Stimulated activated naive CD8-positive, alpha-beta T cell treated with anti-CD3 and anti-CD28 coated beads, Interleukin-15, amount 100 ng/mL, for 72 hours (primary cell): ENCODE measurements at regions not wholly inside any gene's neighbourhood (a gene's known extent, or its start where the extent isn't known, plus 50 kb on each side); places are given as distances from the start of the nearest gene placed in this dataset.
A peak's percentile ranks its signal among the peaks of the same experiment; 100 is the strongest.

Experiments
- ATAC-seq: fragments of 150-1000 bp; cut with Tn5 transposase; 2 replicates; pipeline ENCODE4 v1.10.0; 2021; ENCODE audit warnings: mild to moderate bottlenecking, moderate library complexity
- DNase-seq, 2 donors: peaks; one replicate each; pipeline ENCODE4 v3.0.0; 2021 to 2022
- H3K27ac Mint-ChIP-seq, 2 donors: one replicate each; pipeline ENCODE4 v1.8.0; 2022; ENCODE audit warnings: mild to moderate bottlenecking in 2 of 2, mixed read lengths in 2 of 2, moderate library complexity in 2 of 2
- H3K27me3 Mint-ChIP-seq: one replicate; pipeline ENCODE4 v1.8.0; 2022; ENCODE audit warnings: mixed read lengths
- H3K4me1 Mint-ChIP-seq: one replicate; pipeline ENCODE4 v1.8.0; 2022; ENCODE audit warnings: mild to moderate bottlenecking, mixed read lengths
- H3K4me3 Mint-ChIP-seq, 2 donors: one replicate each; pipeline ENCODE4 v1.8.0; 2022; ENCODE audit warnings: mild to moderate bottlenecking in 2 of 2, mixed read lengths in 2 of 2, moderate library complexity in 1 of 2
- H3K9me3 Mint-ChIP-seq, 2 donors: one replicate each; pipeline ENCODE4 v1.8.0; 2022; ENCODE audit warnings: mixed read lengths in 2 of 2

DNA sequence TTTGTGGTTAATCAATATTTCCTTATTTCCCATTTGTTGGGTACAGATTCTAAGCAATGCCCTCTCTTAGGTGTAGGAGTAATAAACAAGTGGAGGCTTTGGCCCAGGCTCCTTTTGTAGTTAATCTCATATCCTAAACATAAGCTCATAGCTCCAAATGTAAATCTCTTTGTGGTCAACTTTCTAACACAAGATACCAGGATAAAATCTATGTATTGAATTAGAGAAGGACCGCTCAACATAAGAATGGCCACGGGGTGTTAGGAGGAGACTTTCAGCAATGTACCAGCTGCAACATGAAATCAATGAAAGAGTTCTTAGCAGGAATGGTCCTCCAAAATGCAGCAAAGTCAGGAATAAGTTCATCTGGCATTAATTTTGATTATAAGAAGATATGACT lies 334.5 kb upstream of the ITGA1 start:
- H3K4me1 Mint-ChIP-seq = no peaks in the 10 kb centered on the region
- ATAC-seq (no peak), DNase-seq (no peak)
- no peak overlapping the region for H3K4me3 Mint-ChIP-seq
- no peaks in the 10 kb centered on the region for H3K9me3 Mint-ChIP-seq
- H3K27ac Mint-ChIP-seq = no peak overlapping the region
- H3K27me3 Mint-ChIP-seq = no peaks in the 10 kb centered on the region

DNA sequence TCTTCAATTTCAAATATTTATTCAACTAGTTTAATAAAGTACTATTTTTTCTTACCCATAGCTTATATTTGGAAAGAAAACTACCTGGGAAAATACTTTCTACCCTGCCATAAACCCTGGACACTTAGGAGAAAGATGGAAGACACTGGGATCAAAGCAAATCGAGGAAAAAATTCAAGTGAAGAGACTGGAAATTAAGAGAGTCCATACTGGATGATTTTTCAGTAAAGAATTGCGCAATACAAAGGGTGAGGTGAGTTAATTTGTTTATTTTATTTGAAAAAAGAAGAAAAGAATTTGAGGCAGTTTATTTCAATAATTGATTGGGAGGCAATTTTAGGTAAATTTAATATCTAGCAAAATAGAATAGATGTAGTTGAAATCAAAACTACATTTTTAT lies 331.8 kb upstream of the ITGA1 start:
- no peak for DNase-seq
- Mint-ChIP-seq H3K4me1 (no peaks in the 10 kb centered on the region), H3K4me3 (no peak overlapping the region), H3K27ac (no peak overlapping the region), H3K9me3 (no peaks in the 10 kb centered on the region), H3K27me3 (no peaks in the 10 kb centered on the region)
- no peak for ATAC-seq

DNA sequence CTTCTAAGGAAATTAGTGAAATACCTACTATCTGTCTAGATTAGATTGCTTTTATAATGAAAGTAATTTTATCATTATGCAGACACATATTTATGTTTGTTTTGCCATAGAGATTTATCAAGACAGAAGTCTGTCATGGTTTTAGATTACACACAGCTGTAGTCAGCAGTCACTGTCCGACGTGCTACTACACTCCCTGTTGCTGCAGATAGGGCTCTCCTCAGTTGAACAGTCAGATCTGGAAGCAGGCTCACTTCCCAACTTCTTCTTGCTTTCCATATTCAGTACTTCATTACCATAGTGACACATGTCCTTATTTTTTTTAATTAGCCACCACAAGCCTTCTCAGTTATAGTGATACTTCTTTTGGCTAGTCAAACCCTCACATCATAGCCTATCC lies 329.9 kb upstream of the ITGA1 start:
- H3K4me1 Mint-ChIP-seq = no peaks in the 10 kb centered on the region
- H3K27ac Mint-ChIP-seq = no peak overlapping the region
- H3K9me3 Mint-ChIP-seq = no peaks in the 10 kb centered on the region
- no peak overlapping the region for H3K4me3 Mint-ChIP-seq
- ATAC-seq = no peak
- no peaks in the 10 kb centered on the region for H3K27me3 Mint-ChIP-seq
- DNase-seq = no peak

DNA sequence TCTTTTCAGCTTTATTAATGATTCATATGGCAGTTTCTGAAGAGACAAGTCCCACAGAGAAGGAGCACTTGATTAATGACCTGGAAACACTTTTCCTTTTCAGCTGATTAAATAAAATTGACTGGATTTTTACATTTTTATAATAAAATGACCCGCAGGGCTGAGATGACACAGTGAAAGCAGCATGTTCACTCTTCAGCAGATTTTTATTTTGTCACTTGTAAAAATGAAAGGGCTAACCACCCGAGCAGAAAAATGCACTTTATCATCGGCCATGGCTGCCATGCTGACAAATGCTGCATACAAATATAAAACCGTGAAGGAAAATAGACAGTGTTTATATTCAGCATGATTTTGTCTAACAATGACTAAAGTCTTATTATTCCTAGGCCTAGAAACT lies 321.6 kb upstream of the ITGA1 start:
- H3K27me3 Mint-ChIP-seq = no peaks in the 10 kb centered on the region
- ATAC-seq = no peak
- no peaks in the 10 kb centered on the region for H3K9me3 Mint-ChIP-seq
- H3K4me1 Mint-ChIP-seq = peaks cover 11% of the 10 kb centered on the region
- H3K27ac Mint-ChIP-seq = no peak overlapping the region
- DNase-seq = no peak
- no peak overlapping the region for H3K4me3 Mint-ChIP-seq

DNA sequence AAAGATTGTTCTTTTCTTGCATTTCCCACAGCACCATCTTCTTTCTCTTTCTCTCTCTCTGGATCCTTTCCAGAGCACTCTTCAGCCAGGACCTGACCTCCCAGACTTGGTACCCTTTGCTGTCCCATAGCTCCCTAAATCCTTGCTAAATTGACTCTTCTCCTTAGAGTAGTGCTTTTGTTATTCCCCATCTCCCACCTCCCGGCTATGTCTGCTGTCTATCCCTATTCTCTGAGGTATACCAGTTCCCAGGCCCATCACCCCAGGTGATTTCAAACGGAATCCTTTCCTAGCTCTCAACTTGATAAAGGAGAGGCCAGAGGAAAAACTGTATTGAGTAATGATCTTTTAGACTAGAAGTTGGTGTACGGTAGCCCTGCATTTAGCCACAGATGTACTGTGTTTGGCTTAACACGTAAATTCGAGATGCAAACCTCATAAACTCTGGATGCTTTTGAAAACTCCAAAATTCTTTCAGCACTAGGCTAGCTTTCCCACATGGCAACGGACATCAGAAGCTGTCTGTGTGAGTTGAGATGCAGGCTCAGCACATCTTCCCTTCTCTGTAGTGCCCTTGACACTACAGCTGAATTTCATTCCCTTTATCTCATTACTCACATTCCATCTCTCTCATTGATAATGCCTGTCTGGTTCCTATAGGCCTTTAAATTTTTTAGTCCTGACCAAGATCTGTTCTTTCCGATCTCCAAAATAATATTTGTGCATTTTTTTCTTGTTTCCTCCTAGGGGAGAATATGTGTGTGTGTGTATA lies 320.8 kb upstream of the ITGA1 start:
- peaks cover 11% of the 10 kb centered on the region for H3K4me1 Mint-ChIP-seq
- no peak for ATAC-seq
- H3K9me3 Mint-ChIP-seq = no peaks in the 10 kb centered on the region
- no peak overlapping the region for H3K4me3 Mint-ChIP-seq
- no peaks in the 10 kb centered on the region for H3K27me3 Mint-ChIP-seq
- no peak overlapping the region for H3K27ac Mint-ChIP-seq
- no peak for DNase-seq

DNA sequence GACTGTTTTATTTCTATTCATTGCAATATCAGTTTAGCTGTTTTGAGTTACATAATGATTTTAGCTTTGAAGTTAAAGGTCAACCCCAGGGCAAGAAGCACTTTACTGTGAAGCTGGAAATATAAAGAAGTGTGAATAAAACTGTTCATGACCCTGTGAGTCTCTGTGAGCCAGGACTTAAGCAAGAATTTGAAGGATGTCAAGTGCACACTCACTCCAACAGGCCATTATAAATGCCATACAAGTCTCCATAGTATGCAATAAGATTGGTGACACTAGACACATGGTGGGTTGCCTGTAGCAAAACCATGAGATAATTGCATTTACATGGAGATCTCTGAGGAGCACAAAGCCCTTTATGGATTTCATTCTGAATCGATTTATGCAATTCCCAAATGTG lies 318.7 kb upstream of the ITGA1 start:
- Mint-ChIP-seq H3K4me1 (peaks cover 11% of the 10 kb centered on the region), H3K27ac (no peak overlapping the region), H3K27me3 (no peaks in the 10 kb centered on the region), H3K4me3 (no peak overlapping the region), H3K9me3 (no peaks in the 10 kb centered on the region)
- no peak for DNase-seq
- no peak for ATAC-seq

DNA sequence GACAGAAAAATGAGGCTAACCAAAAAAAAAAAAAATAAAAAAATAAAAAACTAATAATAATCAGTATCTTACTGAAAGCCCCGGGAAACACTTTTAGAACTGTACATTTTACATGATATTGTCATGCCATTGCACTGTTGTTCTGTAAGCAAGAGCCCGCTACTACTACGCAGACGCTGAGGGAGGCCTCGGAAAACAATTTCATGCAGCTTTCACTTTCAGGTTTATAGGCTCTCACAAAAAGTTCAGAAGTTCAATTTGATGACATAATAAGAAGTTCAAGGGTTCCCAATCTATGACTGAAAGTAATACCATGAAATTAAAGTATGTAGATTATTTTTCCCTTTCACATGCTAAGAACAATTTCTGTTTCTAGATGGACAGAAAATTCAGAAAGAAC lies 318.3 kb upstream of the ITGA1 start:
- no peaks in the 10 kb centered on the region for H3K27me3 Mint-ChIP-seq
- H3K4me1 Mint-ChIP-seq = peaks cover 11% of the 10 kb centered on the region
- DNase-seq = no peak
- H3K4me3 Mint-ChIP-seq = peak overlapping the region; percentile 43 to 48
- H3K9me3 Mint-ChIP-seq = no peaks in the 10 kb centered on the region
- peak; percentile 55 for ATAC-seq
- no peak overlapping the region for H3K27ac Mint-ChIP-seq

DNA sequence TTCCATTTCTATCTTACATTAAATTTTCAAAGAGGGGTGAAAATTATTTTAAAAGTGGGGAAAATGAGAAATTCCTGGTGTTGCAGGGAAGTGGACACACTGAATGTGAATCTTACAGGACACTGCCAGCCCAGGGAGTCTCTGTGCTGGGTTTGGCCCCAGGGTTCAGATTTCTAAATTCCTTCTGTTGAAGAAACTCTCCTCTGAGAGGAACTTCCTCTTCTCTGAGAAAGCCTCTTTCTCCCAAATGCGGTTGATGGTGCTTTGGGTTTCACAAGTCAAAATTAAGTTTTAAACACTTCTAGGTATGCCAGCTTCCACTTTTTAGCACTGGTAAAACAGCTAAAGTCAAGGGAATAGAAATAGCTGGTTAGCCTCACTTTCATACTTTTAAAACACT lies 317.9 kb upstream of the ITGA1 start:
- Mint-ChIP-seq H3K27me3 (no peaks in the 10 kb centered on the region), H3K27ac (no peak overlapping the region), H3K4me1 (peaks cover 11% of the 10 kb centered on the region), H3K9me3 (no peaks in the 10 kb centered on the region), H3K4me3 (peak overlapping the region; percentile 43 to 48)
- ATAC-seq (no peak), DNase-seq (no peak)

DNA sequence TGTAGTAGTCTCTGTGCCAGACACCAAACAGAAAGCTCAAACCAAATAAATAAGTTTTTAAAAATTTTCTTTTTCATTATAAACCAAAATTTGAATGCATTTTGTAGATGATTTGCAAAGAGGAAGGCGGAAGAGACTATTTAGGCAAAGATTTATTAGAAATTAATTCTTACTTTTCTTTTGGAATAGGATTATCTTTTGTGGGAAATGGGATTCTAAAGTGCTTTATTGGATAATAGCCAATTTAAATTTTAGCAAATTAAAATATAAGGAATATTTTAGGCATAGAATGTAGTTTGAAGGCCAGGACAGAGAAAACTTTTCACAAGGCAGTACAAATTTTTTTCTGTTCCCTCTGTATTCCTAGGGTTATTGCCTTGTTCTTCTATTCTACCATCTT lies 311.4 kb upstream of the ITGA1 start:
- no peak overlapping the region for H3K27ac Mint-ChIP-seq
- no peaks in the 10 kb centered on the region for H3K27me3 Mint-ChIP-seq
- DNase-seq (no peak), ATAC-seq (no peak)
- H3K4me3 Mint-ChIP-seq = no peak overlapping the region
- H3K4me1 Mint-ChIP-seq = no peaks in the 10 kb centered on the region
- H3K9me3 Mint-ChIP-seq = no peaks in the 10 kb centered on the region

DNA sequence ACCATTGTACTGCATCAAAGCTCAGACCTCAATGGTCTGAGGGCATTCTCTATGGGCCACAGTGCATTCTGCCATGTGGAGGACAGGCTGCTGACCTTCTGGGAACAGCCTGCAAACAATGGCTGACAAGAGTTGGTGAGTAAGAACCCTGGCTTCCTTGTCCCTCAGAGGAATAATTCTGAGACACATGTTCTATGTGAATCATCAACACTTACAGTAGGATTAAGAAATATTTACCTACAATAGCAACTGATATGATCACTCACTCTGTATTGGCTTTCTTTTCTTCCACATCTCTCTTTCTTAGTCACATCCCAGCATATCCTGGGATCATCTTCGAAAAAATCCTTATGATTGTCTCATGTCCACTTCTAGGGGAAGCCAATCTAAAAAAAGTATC lies 306.5 kb upstream of the ITGA1 start:
- DNase-seq (no peak), ATAC-seq (no peak)
- Mint-ChIP-seq H3K27ac (no peak overlapping the region), H3K9me3 (no peaks in the 10 kb centered on the region), H3K27me3 (no peaks in the 10 kb centered on the region), H3K4me1 (no peaks in the 10 kb centered on the region), H3K4me3 (no peak overlapping the region)

DNA sequence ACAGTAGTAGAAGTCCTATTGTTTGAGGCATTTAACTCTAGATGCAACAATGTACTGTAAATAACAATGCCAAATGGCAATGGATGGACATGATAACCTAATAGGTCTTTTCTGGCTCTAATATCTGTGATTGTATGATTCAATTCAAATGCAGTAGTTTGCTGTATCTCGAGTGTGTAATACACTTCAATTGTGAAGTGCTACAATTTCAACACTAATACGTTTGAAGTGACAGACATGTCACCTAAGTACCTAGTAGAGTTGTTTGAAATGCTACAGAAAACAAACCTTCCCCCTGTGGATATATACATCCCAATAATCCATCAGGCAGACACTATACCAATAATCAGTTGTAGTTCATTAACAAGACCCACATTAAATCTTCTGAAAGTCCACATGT lies 305.9 kb upstream of the ITGA1 start:
- no peak overlapping the region for H3K27ac Mint-ChIP-seq
- no peak overlapping the region for H3K4me3 Mint-ChIP-seq
- DNase-seq (no peak), ATAC-seq (no peak)
- H3K27me3 Mint-ChIP-seq = no peaks in the 10 kb centered on the region
- H3K9me3 Mint-ChIP-seq = no peaks in the 10 kb centered on the region
- no peaks in the 10 kb centered on the region for H3K4me1 Mint-ChIP-seq

DNA sequence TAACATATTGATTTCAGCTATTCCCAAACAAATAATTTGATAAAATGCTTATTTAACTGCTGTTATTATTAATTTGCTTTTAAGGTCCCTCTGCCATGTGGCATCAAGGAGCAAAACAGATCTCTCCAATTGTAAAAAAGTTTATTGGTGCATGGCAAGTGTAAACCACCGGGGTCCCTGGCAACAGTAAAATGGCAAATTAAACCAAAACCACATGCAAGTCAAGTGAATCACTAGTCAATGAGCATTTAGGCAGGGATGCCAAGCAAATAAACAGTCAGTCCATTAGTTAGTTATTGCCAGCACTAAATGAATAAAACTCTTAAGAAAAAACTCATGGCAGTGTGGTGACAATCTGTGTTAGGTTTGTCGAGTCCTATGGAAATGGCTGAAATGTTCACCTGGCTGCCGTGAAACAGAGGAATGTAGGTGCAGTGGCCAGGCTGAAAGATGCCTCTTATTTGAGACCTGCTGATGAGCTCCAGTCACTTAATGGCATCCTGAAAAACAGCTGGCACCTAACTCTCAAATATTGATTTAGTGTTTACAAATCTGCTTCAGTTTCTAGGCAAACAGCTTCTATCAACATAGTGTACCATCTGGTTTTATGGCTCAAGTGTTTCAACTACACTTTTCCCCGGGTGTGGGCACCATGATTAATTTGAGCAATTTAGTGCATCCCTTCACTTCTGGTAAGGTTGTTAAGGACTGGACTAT lies 296.5 kb upstream of the ITGA1 start:
- ATAC-seq = no peak
- H3K27me3 Mint-ChIP-seq = no peaks in the 10 kb centered on the region
- H3K27ac Mint-ChIP-seq = no peak overlapping the region
- H3K9me3 Mint-ChIP-seq = no peaks in the 10 kb centered on the region
- no peak overlapping the region for H3K4me3 Mint-ChIP-seq
- DNase-seq = no peak
- H3K4me1 Mint-ChIP-seq = no peaks in the 10 kb centered on the region

DNA sequence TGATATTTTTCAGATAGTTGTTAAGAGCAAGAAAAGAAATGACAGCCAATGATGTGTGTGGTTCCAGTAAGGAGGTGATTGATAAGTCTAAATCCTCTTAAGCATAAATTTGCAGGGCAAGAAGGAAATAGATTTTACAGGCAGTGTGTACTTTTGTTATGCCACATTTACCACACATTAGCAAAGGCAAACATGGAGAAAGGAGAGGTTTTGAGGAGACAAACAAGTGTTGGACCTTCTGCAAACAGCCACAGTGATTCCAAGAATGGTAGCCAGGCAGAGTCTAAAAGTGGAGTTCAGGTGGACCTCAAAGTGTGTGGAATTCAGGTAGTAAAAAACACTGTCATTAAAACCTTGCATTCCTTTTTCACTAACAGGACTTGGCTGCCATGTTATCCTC lies 295.9 kb upstream of the ITGA1 start:
- DNase-seq (no peak), ATAC-seq (no peak)
- H3K27ac Mint-ChIP-seq = no peak overlapping the region
- H3K9me3 Mint-ChIP-seq = no peaks in the 10 kb centered on the region
- H3K4me3 Mint-ChIP-seq = no peak overlapping the region
- no peaks in the 10 kb centered on the region for H3K27me3 Mint-ChIP-seq
- H3K4me1 Mint-ChIP-seq = no peaks in the 10 kb centered on the region

DNA sequence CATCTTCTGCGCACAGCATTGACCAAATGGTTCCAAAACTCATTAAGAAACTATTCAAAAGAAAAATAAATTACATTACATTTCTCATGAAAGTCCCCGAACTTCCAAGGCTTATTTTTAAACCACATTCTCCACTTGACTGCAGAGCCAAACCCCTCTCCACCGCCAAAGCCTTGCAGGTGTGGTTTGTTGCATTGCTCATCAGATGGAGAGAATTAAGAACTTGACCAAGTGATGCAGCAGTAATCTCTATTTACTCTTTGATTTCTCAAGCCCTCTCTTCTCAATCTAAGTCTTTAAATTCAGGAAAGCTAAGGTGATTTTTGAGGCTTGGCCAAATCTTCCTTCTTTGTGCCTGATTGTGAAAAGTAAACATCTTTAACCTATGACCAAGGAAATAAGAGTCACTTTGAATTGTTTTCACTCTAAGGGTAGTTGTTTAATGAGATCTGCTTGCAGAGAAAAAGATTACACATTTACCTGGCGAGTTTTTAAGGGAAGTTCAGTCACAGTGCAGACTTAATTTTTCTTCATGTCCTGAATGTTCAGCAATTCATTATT lies 290.5 kb upstream of the ITGA1 start:
- DNase-seq (no peak), ATAC-seq (no peak)
- H3K9me3 Mint-ChIP-seq = no peaks in the 10 kb centered on the region
- H3K4me1 Mint-ChIP-seq = no peaks in the 10 kb centered on the region
- no peak overlapping the region for H3K27ac Mint-ChIP-seq
- no peaks in the 10 kb centered on the region for H3K27me3 Mint-ChIP-seq
- H3K4me3 Mint-ChIP-seq = no peak overlapping the region

DNA sequence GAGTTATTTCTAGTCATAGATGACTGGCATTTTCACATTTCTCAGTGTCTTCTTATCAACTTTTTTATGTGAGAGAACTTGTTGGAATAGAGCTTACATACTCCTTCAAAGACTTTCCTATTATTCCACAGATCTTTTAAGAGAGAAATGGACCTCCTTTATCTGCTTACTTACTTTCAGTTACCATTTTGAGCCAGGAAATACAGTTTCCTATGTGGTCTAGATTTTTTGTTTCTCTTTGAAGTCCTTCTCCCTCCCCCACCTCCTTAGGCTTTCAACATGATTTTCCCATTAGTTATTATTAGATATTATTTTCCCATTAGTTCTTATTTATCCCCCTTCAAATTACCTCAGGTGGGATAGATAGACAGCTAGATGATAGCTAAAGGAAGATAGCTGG lies 289.1 kb upstream of the ITGA1 start:
- Mint-ChIP-seq H3K4me1 (no peaks in the 10 kb centered on the region), H3K27ac (no peak overlapping the region), H3K4me3 (no peak overlapping the region), H3K27me3 (no peaks in the 10 kb centered on the region), H3K9me3 (no peaks in the 10 kb centered on the region)
- ATAC-seq = no peak
- no peak for DNase-seq

DNA sequence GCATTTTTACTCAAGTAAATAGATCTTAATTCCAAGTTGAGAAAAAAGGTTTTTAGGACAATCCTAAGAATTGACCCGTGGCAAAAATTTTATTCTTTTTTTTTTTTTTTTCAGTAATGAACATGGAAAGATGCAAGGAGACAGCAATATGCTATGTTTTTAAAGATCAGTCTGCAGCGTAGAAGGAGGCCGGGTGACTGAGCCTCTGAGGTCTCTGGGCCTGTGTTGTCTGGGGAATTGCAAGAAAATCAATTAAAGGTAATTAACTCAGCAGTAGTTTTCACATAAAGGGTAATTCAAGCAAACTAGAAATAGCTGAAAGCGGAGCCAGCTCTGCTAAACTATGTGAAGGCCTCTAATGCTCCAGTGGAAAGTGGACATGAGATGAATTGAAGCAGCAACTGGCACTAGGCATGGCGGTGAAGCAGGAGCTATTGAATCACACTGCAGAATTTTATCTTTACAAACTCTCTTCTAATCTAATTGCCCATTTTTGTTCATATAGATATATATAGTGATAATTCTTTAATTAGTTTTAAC lies 285.2 kb upstream of the ITGA1 start:
- H3K27ac Mint-ChIP-seq = no peak overlapping the region
- no peaks in the 10 kb centered on the region for H3K4me1 Mint-ChIP-seq
- ATAC-seq (no peak), DNase-seq (no peak)
- H3K4me3 Mint-ChIP-seq = no peak overlapping the region
- no peaks in the 10 kb centered on the region for H3K9me3 Mint-ChIP-seq
- peaks cover 12% of the 10 kb centered on the region for H3K27me3 Mint-ChIP-seq
